Testis (tissue), 2 donors: ENCODE measurements at regions not wholly inside any gene's neighbourhood (a gene's known extent, or its start where the extent isn't known, plus 50 kb on each side); places are given as distances from the start of the nearest gene placed in this dataset.

Source experiments
- CTCF ChIP-seq, 3 experiments: fragments of 450-650 bp in 2 of 3; fragments of 200-600 bp in 1 of 3; sonication (generic) in 1 of 3; IDR thresholded peaks; one replicate each; pipeline ENCODE4 v1.5.1; 2016 to 2019; ENCODE audit warnings: antibody characterized with exemption in 3 of 3, mild to moderate bottlenecking in 2 of 3, moderate library complexity in 1 of 3
- POLR2A ChIP-seq: fragments of 450-650 bp; IDR thresholded peaks from one replicate; pipeline ENCODE4 v1.6.1; 2017; ENCODE audit warnings: antibody characterized with exemption, mild to moderate bottlenecking, moderate library complexity

GRCh38 chr12:124720004-124720680 lies 143.5 kb downstream of the SCARB1 start:
- no peak for TF ChIP-seq POLR2A
- peak in 1 of 3 experiments; percentile 22 for TF ChIP-seq CTCF (IDR thresholded peaks at IDR 0.05)
